Endothelial cell of umbilical vein (primary cell): ENCODE measurements at regions not wholly inside any gene's neighbourhood (a gene's known extent, or its start where the extent isn't known, plus 50 kb on each side); places are given as distances from the start of the nearest gene placed in this dataset.

Experiments used
- BruUV-seq: library from RNA; stranded (reverse); fragments of 400-500 nt; replicated peaks from 2 replicates; lab custom pipeline; 2021; lab: Mats Ljungman, UMichigan
- CTCF ChIA-PET: fragments of 300-600, 350-600 bp; sonication (Branson Sonifier 250); formaldehyde crosslinking; loops from one replicate; lab custom pipeline; 2021; ENCODE audit warnings: antibody characterized with exemption, inconsistent platforms; lab: Charles Lee
- POLR2A ChIA-PET: fragments of 300-600, 350-600 bp; sonication (Branson Sonifier 250); formaldehyde crosslinking; loops from one replicate; lab custom pipeline; 2021; ENCODE audit warnings: antibody characterized with exemption, inconsistent platforms; lab: Charles Lee
- DNase-seq: peaks from one replicate; pipeline ENCODE4 v3.0.0-alpha.2; 2011; ENCODE audit warnings: low read depth, low spot score
- FAIRE-seq: peaks from 2 replicates; lab custom pipeline; 2011; peaks lifted over from hg19 to GRCh38; lab: Jason Lieb, UNC
- H2AFZ ChIP-seq: 2 replicates; pipeline ENCODE4 v1.6.0; 2012; ENCODE audit warnings: low read depth, low read length, control low read depth, inconsistent platforms
- H3K27ac ChIP-seq: 2 replicates; pipeline ENCODE4 v1.5.1; 2011; ENCODE audit warnings: low read depth, mild to moderate bottlenecking, control low read depth, low read length, moderate library complexity; ENCODE audit not compliant: insufficient read depth
- H3K27me3 ChIP-seq, 2 experiments: 2 replicates each; pipeline versions ENCODE4 v1.6.0 to v1.6.1; 2011; ENCODE audit warnings: low read length in 2 of 2, mixed read lengths in 1 of 2; ENCODE audit not compliant: control insufficient read depth in 2 of 2, insufficient read depth in 2 of 2
- H3K36me3 ChIP-seq, 2 experiments: 2 replicates in 1 of 2; 3 replicates in 1 of 2; pipeline ENCODE4 v1.5.1; 2011; ENCODE audit warnings: low read length in 2 of 2, mild to moderate bottlenecking in 1 of 2, moderate library complexity in 1 of 2; ENCODE audit not compliant: control insufficient read depth in 2 of 2, insufficient read depth in 2 of 2; ENCODE audit errors: extremely low read depth in 1 of 2
- H3K4me1 ChIP-seq: 3 replicates; pipeline ENCODE4 v1.5.1; 2011; ENCODE audit warnings: mild to moderate bottlenecking, low read length; ENCODE audit not compliant: control insufficient read depth, insufficient read depth; ENCODE audit errors: extremely low read depth
- H3K4me2 ChIP-seq: 2 replicates; pipeline ENCODE4 v1.6.1; 2011; ENCODE audit warnings: low read length, control low read depth, mixed read lengths; ENCODE audit not compliant: insufficient read depth
- H3K4me3 ChIP-seq, 3 experiments: fragments of 200-600 bp in 1 of 3; sonication (generic), shearing (Covaris generic) in 1 of 3; replicated peaks in 1 of 3; 2 replicates each; pipeline ENCODE4 v1.5.1; 2011 to 2016; ENCODE audit warnings: control low read depth in 3 of 3, low read length in 3 of 3, mild to moderate bottlenecking in 2 of 3, inconsistent platforms in 1 of 3, low read depth in 1 of 3, moderate library complexity in 1 of 3; ENCODE audit not compliant: insufficient read depth in 1 of 3
- H3K79me2 ChIP-seq: 2 replicates; pipeline ENCODE4 v1.6.0; 2012; ENCODE audit warnings: low read length, inconsistent platforms; ENCODE audit not compliant: control insufficient read depth, insufficient read depth
- H3K9ac ChIP-seq: replicated peaks from 2 replicates; pipeline ENCODE3; 2011; ENCODE audit warnings: low read length, control low read depth; ENCODE audit not compliant: insufficient read depth; ENCODE audit errors: extremely low read depth
- H3K9me1 ChIP-seq: replicated peaks from 3 replicates; pipeline ENCODE4 v1.6.0; 2011; ENCODE audit warnings: mild to moderate bottlenecking, low read length; ENCODE audit not compliant: control insufficient read depth, insufficient read depth; ENCODE audit errors: extremely low read depth
- H3K9me3 ChIP-seq: replicated peaks from 2 replicates; pipeline ENCODE4 v1.5.1; 2012; ENCODE audit warnings: low read length, inconsistent platforms; ENCODE audit not compliant: control insufficient read depth, insufficient read depth
- H4K20me1 ChIP-seq: replicated peaks from 2 replicates; pipeline ENCODE3; 2011; ENCODE audit warnings: mild to moderate bottlenecking, low read length; ENCODE audit not compliant: control insufficient read depth, insufficient read depth; ENCODE audit errors: extremely low read depth
- CTCF ChIP-seq, 2 donors: IDR thresholded peaks; 1 replicate in 1 of 2; 2 replicates in 1 of 2; pipeline ENCODE4 v1.5.1; 2011; ENCODE audit warnings: low read length in 2 of 2, mild to moderate bottlenecking in 2 of 2, moderate library complexity in 2 of 2, control low read depth in 1 of 2, inconsistent platforms in 1 of 2, low read depth in 1 of 2; ENCODE audit not compliant: insufficient read depth in 1 of 2; ENCODE audit errors: extremely low read depth in 1 of 2
- EZH2 ChIP-seq: IDR thresholded peaks from 2 replicates; pipeline ENCODE4 v1.6.1; 2012; ENCODE audit warnings: borderline replicate concordance, low read depth, mild to moderate bottlenecking, moderate library complexity, low read length, inconsistent platforms; ENCODE audit not compliant: severe bottlenecking
- FOS ChIP-seq: IDR thresholded peaks from 2 replicates; pipeline ENCODE4 v1.6.1; 2011; ENCODE audit warnings: mild to moderate bottlenecking, low read length, moderate library complexity, borderline replicate concordance; ENCODE audit not compliant: insufficient read depth
- GATA2 ChIP-seq: IDR thresholded peaks from 2 replicates; pipeline ENCODE4 v1.7.0; 2011; ENCODE audit warnings: low read depth, mild to moderate bottlenecking, moderate library complexity, mixed read lengths, low read length; ENCODE audit not compliant: insufficient read length, insufficient read depth
- JUN ChIP-seq: IDR thresholded peaks from 2 replicates; pipeline ENCODE4 v1.6.1; 2011; ENCODE audit warnings: borderline replicate concordance, low read depth; ENCODE audit not compliant: insufficient read length, insufficient read depth
- MAX ChIP-seq: IDR thresholded peaks from 2 replicates; pipeline ENCODE4 v1.6.1; 2011; ENCODE audit not compliant: insufficient read depth, insufficient read length
- MYC ChIP-seq: IDR thresholded peaks from one replicate; pipeline ENCODE4 v1.6.1; 2011; ENCODE audit warnings: mild to moderate bottlenecking, low read depth, low read length
- POLR2A ChIP-seq: IDR thresholded peaks from 2 replicates; pipeline ENCODE4 v1.6.1; 2012; ENCODE audit warnings: low read depth, mild to moderate bottlenecking, control low read depth, low read length
- POLR2AphosphoS5 ChIP-seq: IDR thresholded peaks from 2 replicates; pipeline ENCODE4 v1.6.1; 2012; ENCODE audit warnings: low read depth, mild to moderate bottlenecking, control low read depth, low read length, moderate library complexity; ENCODE audit not compliant: insufficient read depth
- dilution Hi-C: fragments of 300-500 bp; cut with MboI; formaldehyde crosslinking; loops from one replicate; pipeline ENCODE4 v1.15.0; 2019; ENCODE audit warnings: low sequenced_read_pairs; ENCODE audit not compliant: extremely low pct_ligation_motif_present
- intact Hi-C: fragments of 100-400 bp; cut with micrococcal nuclease; formaldehyde crosslinking; loops from one replicate; pipeline ENCODE4 v1.10.0; 2022

GRCh38 chr5:82849885-82850284 lies 227.3 kb downstream of the TMEM167A start:
- intact Hi-C loops (no loop called here), dilution Hi-C loops (no loop called here)
- FAIRE-seq, result no peak
- Histone ChIP-seq H3K27me3 (no peaks in the 10 kb centered on the region), H4K20me1 (no peaks in the 10 kb centered on the region), H3K79me2 (no peaks in the 10 kb centered on the region), H3K4me1 (no peaks in the 10 kb centered on the region), H3K9me1 (no peaks in the 10 kb centered on the region), H3K9me3 (no peaks in the 10 kb centered on the region), H2AFZ (no peak overlapping the region), H3K27ac (no peak overlapping the region), H3K4me2 (no peak overlapping the region), H3K4me3 (no peak overlapping the region), H3K36me3 (no peaks in the 10 kb centered on the region), H3K9ac (no peak overlapping the region)
- no TSS peak for BruUV-seq
- ChIA-PET POLR2A (no interaction called here), CTCF (interaction anchor here (0.8 kb wide), 1 partner anchor 493 kb away, joined by 3 read pairs; no protein-coding TSS in a partner anchor)
- no peak for TF ChIP-seq CTCF (IDR thresholded peaks at IDR 0.05; ENCODE audit: extremely low read depth in 1 of 2, insufficient read depth in 1 of 2, low read depth in 1 of 2, low read length in 2 of 2)
- TF ChIP-seq GATA2, result no peak
- TF ChIP-seq EZH2, result no peak
- TF ChIP-seq MAX, result no peak
- TF ChIP-seq MYC, result no peak
- TF ChIP-seq POLR2AphosphoS5, result no peak
- TF ChIP-seq FOS, result no peak
- TF ChIP-seq JUN, result no peak
- no peak for TF ChIP-seq POLR2A
- no peak for DNase-seq
